ENCODE measurements at regions not wholly inside any gene's neighbourhood (a gene's known extent, or its start where the extent isn't known, plus 50 kb on each side); places are given as distances from the start of the nearest gene placed in this dataset.

DNA sequence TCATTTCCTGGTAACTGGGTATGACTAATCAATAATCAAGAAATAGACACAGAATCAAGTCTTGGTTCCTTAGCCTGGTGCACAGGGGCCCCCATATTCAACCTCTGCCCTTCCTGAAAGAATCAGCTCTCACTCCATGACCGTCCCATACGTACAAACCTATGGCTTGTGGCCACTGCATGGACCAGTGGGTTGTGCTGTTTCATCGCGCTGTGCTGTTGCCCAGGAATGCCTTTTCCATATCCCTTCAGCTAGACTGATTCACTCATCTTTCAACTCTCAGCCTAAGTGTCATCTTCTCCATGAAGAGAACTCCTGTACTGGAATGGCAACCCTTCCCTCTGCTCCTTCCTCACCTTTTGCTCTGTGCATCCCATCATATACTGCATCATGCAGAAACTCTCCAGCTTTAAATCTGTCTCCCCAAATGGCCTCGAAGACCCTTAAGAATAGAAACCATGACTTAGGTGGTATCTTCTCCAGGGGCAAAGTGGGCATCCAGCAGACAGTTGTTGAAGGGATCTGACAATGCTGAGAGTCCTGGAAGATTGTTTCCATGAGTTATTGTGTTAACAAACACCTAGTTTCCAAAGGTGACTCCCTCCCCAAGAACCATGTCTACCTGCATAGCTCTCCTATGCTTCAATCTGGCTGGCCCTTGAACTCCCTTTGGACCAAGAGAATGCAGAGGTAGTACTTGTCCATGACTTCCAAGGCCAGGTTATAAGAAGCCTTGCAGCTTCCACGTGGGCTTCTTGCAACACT is 180.8 kb downstream of the ACTL7B start:
- DNase-seq = no peak

DNA sequence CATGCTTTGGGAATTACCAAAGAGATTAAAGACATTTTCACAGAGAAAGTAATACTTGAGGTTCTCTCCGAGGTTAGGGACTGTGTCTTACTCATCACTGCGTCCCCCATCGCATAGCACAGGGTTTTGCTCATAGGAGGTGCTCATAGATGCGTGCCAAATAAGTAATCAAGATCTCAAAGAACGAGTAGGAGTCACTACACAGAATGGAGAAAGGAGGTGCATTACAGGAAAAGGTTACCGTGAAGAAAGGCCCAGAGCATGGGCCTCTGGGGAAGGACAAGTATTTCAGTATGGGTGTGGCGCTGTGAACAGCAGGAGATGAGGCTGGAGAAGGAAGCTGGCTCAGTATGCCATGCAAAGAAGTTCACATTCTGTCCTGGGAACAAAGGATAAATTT is 182.4 kb downstream of the ACTL7B start:
- DNase-seq = no peak

DNA sequence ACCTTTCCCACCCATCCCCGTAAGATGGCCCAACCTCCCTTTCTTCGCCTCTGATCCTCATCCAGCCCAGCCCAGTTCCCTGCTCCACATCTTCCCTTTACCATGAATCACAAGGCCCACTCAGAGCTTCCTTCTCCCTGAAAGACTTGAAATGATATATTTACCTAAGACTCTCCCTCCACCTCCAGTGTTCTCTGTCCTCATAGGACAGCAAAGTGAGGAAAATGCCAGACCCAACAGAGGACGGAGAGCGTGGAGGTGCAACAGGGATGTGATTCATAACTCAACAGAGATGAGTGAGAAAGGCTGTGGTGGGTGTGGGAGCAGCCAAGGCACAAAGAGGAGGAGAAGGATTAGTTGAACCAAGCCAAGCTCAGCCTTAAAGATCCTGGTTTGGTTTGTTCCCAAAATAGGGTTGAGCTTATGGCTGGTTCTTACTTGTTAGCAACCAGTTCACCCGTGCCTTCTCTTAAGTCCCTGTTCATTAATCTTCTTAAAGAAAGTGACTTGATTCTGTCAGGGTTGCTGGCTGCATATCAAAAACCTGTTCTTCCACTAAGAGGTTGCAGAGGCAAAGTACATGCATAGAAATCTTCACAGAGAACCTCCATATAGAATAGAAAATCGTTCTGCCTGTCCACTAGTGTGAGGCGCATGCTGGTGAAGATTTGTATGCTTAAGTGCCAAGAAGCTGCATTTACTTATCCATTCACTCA is 183.2 kb downstream of the ACTL7B start:
- DNase-seq = no peak

DNA sequence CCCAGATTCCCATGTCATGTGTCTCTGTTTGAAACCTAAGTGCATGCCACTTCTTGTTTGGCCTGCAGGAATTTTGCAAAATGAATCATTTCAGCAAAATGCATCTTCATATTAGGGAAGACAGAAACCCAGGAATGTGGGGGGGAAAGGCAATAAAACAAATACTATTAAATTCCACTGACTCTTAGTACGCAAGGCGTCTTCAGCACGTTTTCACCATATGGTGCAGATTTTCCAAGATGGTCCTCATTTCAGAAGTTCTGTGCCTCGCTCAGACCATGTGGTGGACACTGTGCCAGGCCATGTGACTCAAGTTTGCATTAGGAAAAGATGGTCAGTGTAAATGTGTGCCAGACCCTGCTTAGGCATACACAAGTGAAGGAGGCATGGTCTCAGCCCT is 184.0 kb downstream of the ACTL7B start:
- no peak for DNase-seq

DNA sequence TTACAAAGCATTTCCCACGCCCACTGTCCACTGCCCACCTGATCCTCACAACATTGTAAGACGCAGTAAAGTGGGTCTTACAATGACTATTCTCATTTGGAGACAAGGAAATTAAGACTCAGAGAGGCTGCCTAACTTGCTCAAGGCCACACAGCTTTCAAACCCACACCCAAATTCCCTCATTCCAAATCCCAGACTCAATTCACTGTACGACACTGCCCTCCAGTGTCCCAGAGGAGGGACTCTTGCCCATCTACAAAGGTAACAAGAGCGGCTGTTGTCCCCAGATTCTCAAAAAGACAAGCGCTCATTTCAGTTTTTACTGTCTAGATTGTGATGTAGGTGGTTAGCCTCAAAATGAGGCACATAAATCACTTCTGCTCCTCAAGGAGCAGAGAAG is 184.6 kb downstream of the ACTL7B start:
- no peak for DNase-seq

DNA sequence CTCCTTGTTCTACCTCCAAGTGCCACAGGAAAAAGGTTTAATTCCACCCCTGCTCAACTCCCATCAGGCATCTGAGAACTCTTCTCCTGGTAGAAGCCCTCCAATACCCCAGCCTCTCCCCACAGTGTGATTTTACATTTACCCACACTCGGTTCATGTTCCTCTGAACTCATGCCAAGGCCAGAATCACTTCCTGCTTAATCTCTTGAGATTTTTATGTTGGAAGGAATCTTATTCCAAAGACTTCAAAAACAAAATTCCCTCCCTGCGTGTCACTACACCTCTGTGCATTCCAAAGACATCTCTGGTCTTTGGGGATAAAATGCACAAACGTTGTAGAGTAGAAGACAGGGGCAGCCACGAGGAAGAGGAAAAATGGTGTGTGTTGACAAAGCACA is 186.8 kb downstream of the ACTL7B start:
- no peak for DNase-seq

DNA sequence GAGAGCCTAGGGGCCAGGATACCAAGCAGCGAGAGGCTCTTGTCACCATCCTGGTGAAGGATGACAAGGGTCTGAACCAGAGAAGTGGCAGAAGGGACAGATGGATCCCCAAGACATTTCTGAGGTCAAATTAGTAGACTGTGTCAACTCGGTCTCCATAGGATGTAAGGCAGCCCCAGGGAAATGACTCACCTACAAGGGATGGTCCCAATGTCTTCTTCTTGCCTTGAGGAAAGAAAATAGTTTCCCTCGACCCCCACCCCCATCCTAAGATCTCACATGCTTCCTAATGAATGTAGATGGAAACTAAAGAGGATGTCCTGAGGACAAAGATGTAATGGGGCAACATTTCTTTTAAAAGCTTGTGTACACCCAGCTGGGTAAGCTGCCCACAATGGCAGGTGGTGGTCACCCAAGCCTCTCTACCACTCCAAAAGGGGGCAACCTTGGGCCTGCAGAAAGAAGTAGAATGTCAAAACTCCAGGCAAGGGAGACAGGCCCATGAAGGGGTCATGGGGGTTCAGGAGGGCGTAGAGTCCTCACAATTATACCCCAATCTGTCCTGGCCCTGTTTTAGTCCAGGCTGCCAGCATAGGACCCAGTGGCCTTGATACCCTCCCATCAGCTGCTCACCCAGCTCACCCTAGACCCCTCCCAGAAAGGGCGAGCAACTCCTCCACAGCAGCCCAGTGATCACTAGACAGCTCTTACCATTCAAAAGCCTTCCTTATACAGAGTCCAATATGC is 187.4 kb downstream of the ACTL7B start:
- no peak for DNase-seq

DNA sequence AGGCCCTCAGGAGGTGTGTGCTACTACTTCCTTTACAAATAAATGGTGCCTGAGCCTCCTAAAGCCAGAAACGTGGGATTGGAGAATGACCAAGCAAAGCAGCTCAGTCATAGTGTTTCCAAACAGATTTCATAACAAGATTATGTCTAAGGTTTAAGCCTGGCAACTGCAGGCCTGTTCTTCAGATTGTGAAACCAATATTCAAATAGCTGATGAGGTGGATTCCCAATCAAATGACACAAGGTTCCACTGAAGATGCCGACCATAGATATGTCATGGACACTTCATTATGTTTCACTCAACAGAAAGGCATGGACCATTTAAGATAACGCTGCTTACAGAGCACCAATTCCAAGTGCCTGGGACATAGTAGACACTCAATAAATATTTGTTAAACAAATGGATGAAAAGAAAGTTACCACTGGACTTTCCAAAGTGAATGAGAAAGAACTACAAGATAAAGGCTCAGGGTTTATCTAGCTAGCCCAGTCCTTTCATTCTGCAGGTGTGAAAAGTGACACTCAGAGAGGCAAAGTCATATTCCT is 189.5 kb downstream of the ACTL7B start:
- DNase-seq = no peak

DNA sequence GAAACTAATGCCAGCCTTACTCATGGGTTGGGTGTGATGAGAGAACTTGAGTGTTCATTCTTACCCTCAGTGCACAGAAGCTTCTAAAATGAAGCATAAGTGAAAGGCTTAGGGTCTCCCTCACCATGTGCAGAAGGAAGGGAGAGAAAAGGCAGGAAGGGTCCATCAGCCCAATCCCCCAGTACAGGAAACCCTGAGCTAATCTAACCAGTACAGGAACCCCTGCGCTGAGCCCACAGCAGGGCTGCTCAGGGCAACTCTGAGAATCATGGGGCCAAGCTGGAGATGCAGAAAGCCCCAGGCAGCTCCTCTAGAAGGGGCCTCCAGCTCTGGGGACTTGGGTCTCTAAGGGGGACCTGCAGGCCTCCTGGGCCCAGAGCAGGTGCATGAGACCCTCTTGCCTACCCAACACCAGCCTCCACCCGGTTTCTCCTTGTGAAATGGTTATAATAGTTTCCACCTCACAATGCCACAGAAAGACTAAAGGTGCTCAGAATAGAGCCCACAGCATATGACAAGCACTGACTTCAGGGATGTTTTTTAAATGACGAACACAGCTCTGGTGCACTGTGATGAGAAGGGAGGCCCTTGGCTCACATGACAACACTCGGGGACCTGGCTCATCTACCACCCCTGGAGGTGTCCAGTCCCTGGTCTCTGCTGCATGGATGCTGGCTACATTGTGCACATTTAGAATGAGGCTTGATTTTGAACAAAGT is 190.1 kb downstream of the ACTL7B start:
- DNase-seq = no peak

DNA sequence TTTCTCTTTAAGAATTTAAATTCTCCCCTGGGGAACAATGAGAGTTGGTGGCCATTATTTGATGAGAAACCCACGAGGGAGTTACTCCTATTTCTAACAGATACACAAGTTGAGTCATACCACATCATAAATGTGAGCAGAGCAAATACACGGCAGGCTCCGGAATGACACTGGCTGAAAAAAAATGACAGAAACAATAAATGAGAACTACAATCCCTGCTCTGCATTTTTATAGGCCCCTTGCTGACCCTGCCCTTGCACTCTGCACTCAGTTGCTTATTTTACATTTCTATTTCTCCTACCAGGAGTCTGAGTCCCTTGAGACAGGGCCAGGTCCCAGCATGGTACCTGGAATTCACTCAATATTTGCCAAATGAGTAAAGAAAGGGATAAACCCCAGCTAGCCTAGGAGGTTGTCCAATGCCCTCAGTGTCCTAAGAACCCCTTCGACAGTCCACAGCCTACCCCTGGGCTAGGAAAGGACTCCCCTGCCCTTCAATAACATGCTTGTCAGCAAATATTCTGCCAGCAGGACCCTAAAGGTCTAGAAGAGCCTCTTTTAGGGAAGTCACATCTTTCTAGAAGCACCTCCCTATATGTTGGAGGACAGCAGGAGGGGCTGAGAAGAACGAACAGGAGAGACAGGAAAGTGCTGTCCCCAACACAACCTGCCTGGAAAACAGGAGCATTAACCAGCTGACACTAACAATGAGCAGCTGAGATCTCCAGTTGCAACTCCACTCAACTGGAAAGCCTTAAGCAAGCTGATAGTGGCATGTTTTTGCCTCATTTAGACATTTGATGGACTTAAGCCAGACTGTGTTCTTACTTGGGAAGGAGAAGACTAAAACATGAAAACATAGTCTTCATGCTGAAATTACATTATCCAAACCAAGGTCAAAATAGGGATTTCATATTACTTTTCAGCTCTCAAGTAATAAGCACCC is 191.2 kb downstream of the ACTL7B start:
- no peak for DNase-seq

DNA sequence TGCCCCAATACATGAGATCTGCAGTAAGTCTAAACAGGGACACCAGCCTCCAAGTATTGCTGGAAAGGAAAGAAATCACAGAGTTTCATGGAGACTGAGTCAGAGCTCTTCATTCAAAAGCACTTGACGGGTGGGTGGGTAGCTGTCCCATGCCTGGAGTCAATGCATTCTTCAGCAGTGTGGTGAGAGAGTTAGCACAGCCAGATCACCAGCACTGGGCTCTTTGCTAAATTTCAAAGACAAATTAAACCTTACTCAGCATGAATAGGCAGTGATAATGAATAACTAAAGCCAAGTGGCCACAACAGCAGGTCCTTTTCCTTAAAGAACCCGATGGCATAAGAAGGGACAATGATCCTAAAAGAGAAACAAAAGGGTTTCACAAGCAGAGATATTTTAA is 192.4 kb downstream of the ACTL7B start:
- DNase-seq = no peak

DNA sequence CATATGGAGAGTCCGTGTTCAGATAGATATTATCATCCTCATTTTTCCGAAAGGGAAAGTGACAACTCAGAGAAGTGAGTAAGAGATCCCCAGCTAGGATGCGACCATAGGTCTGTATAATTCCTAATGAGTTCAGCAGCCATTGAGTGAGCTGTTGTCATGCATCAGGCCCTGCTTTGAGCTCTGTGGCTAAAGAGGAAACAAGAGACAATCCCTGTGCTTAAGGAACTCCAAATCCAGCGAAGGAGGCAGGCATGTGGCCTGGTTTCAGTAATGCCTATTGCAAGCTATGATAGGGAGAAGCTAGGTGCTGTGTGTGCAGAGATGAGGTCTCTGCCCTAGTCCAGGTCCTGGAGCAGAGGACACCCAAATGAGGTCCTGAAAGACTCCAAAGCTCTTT is 192.8 kb downstream of the ACTL7B start:
- DNase-seq = no peak

DNA sequence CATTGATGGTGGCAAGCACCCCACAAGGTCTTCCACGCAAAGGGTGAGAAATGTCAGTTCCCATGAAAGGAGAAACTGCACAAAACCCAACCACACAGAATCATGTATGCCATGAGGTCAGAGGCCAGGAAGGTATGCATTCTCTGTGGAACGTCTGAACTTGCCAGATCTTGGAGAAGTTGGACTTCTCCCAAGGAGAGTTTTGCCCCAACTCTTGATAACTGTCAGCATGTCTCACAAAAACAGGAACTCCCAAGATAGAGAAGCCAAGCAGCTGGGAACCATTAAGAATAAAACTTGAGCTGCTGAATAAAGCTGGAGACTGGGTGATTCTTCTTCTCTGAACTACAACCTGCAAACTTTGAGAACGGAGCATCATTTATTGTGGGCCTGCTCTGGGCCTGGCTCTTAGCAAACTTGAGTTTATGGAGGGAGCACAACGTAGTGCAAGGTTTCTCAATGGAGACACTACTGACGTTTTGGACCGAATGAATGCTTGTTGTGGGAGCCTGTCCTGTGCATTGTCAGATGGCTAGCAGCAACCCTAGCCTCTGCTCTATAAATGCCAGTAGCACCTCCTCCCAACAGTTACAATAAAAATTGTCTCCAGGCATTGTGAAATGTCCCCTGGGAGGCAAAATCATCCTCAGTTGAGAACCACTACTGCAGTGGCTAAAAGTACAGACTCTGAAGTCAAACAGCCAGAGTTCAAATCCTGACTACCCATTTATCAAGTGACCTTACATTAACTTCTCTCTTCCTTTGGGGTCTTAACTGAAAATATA is 193.5 kb downstream of the ACTL7B start:
- DNase-seq = no peak

DNA sequence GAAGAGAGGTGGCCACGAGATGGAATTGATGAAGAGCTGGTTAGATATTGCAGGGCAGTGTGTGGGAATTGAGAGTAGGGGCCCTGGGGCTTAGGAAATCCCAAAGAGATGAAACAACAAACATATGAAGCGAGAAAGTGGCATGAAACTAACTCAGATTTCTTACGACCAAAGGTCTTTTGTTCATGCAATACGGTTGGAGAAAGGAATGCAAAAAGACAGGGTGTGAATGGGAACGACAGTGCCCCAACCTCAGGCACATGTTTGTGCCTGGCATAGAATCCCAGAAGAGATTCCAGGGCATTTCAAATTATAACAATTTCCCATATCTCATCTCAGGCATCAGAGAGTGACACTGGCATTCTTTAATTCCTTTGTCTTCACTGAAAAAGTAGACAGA is 199.2 kb downstream of the ACTL7B start:
- no peak for DNase-seq

DNA sequence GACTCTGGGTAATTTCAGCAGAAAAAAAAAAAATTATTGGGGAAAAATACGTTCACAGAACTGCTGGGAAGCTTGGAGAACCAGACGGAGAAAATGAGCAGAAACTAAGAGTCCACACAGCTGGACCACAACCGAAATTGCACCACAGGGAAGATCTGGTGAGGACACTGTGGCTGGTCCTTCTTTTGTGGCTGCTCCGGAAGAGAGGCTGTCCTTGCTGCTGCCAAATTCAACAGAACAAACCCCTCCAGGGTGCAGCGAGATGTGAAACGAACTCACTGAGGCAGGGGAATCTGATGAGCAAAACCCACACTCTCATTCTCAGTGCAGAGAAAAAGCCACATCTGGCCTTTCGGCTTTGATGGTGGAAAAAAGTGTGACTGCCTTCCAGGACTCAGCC is 200.0 kb downstream of the ACTL7B start:
- no peak for DNase-seq

DNA sequence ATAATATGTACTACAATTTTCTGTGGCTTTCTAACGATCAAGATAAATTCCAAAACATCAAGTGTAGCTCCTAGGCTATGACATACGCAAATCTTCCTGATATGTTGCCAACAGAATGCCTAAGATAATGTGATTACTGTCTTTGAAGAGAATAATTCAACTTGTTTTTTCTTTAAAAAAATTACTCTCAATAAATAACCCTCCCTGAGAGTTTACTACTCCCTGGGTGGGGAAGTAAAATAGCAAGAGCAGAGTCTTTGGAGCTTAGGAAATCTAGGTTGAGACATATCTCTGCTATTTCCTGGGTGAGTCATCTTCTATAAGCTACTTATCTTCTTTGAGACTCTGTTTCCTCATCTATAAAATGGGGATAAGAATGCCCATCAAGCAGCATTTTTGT is 201.2 kb downstream of the ACTL7B start:
- DNase-seq = no peak

DNA sequence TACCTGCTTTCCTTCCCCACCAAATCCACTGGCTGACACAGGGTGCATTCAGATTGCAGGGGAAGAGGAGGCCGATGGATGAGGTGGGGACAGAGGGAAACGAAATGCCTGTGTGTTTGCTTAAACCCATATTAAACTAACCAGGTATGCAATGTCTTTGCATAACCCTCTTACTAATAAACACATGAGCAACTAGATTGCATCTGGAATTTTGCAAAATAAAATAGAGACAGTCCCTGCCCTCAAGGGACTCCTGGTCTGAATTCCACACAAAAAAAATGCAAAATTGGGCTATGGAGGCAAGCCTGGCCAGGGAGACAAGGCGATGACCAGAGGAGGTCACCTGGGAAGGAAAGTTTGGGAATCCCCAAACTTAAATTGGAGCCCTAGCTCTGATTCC is 202.9 kb downstream of the ACTL7B start:
- DNase-seq = no peak

DNA sequence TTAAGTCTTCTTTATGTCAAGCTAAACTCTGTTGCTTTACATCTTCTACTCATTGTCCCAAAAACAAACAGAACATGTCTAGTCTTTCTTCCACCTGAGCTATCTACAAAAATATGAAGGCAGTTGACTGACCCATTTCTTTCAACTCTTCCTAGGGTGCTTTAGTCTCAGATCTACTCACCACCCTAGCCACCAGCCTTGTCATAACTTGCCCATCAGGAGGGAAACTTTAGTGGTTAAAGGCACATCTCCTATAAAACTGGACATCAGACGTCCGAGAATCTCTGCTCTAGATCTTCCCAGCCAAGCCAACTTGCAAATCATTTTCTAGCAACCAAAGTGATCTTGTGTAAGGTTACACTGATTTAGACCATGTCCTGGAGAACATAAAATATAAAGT is 205.0 kb downstream of the ACTL7B start:
- DNase-seq = no peak

DNA sequence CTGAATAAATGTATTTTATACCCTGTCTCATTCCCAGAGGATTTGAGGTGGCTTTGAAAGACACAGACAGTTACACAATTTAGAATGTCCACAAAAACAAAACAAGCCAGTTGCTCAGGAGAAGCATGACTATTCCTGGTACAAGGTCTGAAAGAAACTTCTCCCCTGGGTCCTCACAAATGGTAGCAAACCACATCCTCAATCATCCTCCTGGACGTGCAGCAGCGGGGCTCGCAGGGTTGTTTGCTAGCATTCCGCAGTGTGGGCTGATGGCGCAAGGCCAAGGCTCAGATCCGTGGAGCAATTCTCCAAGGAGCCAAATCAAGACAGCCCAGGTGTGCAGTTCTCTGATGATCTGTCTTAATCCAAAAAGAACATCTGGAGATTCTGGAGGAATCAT is 210.3 kb downstream of the ACTL7B start:
- DNase-seq = no peak

DNA sequence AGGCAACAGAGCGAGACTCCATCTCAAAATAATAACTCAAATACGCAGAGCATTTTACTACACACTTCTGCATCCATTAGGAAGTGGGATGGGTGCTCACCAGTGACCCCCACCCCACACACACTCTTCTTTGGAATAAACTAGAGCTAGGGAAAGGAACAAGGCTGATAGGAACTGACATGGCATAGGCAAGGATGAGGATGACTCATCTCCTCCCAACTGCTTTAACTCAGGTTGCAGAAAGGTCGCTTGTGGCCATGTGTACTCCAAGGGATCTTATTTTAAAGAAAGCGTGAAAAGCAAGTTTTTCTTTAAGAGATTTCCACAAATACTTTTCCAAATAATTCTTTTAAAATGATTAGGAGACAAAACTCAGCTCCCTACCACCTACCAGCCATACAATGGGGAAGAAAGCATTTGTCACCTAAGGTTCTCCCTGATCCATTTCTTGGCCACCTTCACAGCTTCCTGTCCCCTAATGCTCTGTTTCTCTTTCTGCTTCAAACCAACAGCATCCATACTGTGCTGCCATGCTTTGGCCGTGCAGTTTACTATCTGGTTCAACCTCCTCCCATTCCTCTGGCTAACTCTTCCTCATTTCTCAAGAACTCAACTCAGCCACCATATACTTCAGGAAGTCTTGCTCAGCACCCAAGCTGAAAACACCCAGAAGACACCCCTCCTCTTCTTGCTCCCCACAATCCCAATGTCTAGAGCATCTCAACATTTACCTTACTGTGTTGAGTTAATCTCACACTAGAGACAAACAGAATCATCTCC is 211.9 kb downstream of the ACTL7B start:
- DNase-seq = no peak

All from activated CD4-positive, alpha-beta T cell treated with anti-CD3 and anti-CD28 coated beads, Interleukin-2, amount 50 U/mL, for 16 hours (primary cell).